ENCODE measurements at regions not wholly inside any gene's neighbourhood (a gene's known extent, or its start where the extent isn't known, plus 50 kb on each side); places are given as distances from the start of the nearest gene placed in this dataset.
"Not testable (repeated sequence)": the region's sequence is repeated elsewhere in the genome, so short reads cannot be mapped to it uniquely, and the experiment has no call there.

GRCh38 chr9:103410059-103410458 is 414.9 kb downstream of the CYLC2 start:
- DNase-seq = peak; percentile 50

GRCh38 chr9:103427696-103428095 is 432.6 kb downstream of the CYLC2 start:
- DNase-seq = no peak

GRCh38 chr9:103430469-103430868 is 435.3 kb downstream of the CYLC2 start:
- no peak for DNase-seq

GRCh38 chr9:103431809-103432208 is 436.7 kb downstream of the CYLC2 start:
- no peak for DNase-seq

GRCh38 chr9:103444176-103444575 is 449.0 kb downstream of the CYLC2 start:
- DNase-seq = no peak

- DNase-seq = no peak
Measured at GRCh38 chr9:103458826-103459225, 463.7 kb downstream of the CYLC2 start.

- no peak for DNase-seq
Measured at GRCh38 chr9:103471241-103471640, 476.1 kb downstream of the CYLC2 start.

GRCh38 chr9:103474156-103474555 is 479.0 kb downstream of the CYLC2 start:
- DNase-seq = no peak

GRCh38 chr9:103483471-103484096 is 488.5 kb downstream of the CYLC2 start:
- DNase-seq = no peak

- no peak for DNase-seq
Measured at GRCh38 chr9:103485138-103485537, 490.0 kb downstream of the CYLC2 start.

GRCh38 chr9:103514767-103515166 is 519.6 kb downstream of the CYLC2 start:
- no peak for DNase-seq

GRCh38 chr9:103522409-103522808 is 527.3 kb downstream of the CYLC2 start:
- DNase-seq = no peak

GRCh38 chr9:103530934-103531333 is 535.8 kb downstream of the CYLC2 start:
- DNase-seq = peak; percentile 86

- peak; percentile 72 for DNase-seq
Measured at GRCh38 chr9:103533318-103533717, 538.2 kb downstream of the CYLC2 start.

GRCh38 chr9:103537426-103537825 is 542.3 kb downstream of the CYLC2 start:
- DNase-seq = no peak

- no peak for DNase-seq
Measured at GRCh38 chr9:103545260-103545659, 548.8 kb upstream of the SMC2 start.

GRCh38 chr9:103552712-103553111 is 541.4 kb upstream of the SMC2 start:
- no peak for DNase-seq

- DNase-seq = no peak
Measured at GRCh38 chr9:103574056-103574455, 520.1 kb upstream of the SMC2 start.

GRCh38 chr9:103586721-103587120 is 507.4 kb upstream of the SMC2 start:
- DNase-seq = no peak

- no peak for DNase-seq
Measured at GRCh38 chr9:103601287-103601686, 492.8 kb upstream of the SMC2 start.

- DNase-seq = not testable (repeated sequence)
Measured at GRCh38 chr9:103611950-103612349, 482.2 kb upstream of the SMC2 start.

GRCh38 chr9:103615994-103616393 is 478.1 kb upstream of the SMC2 start:
- no peak for DNase-seq

- DNase-seq = no peak
Measured at GRCh38 chr9:103617046-103617445, 477.1 kb upstream of the SMC2 start.

- no peak for DNase-seq
Measured at GRCh38 chr9:103625161-103625804, 468.8 kb upstream of the SMC2 start.

GRCh38 chr9:103627731-103628130 is 466.4 kb upstream of the SMC2 start:
- no peak for DNase-seq

Data from MV-4-11 (cell line).